Cardiac muscle cell (in vitro differentiated cells and primary cell): ENCODE measurements at regions not wholly inside any gene's neighbourhood (a gene's known extent, or its start where the extent isn't known, plus 50 kb on each side); places are given as distances from the start of the nearest gene placed in this dataset.

Experiments
- DNase-seq, 2 donors: peaks; one replicate each; pipeline versions ENCODE4 v3.0.0 to v3.0.0-alpha.2; 2010 to 2017; ENCODE audit warnings: low read depth in 1 of 2, low spot score in 1 of 2
- H3K27ac ChIP-seq: fragments of 200-600 bp; sonication (generic); 2 replicates; pipeline ENCODE4 v1.5.1; 2016
- H3K27me3 ChIP-seq: fragments of 200-600 bp; sonication (generic); 2 replicates; pipeline ENCODE4 v1.6.0; 2016; ENCODE audit warnings: control low read depth
- H3K36me3 ChIP-seq: fragments of 200-600 bp; sonication (generic); 2 replicates; pipeline ENCODE4 v1.5.1; 2016; ENCODE audit warnings: control low read depth
- H3K4me1 ChIP-seq: fragments of 200-600 bp; sonication (generic); 2 replicates; pipeline ENCODE4 v1.8.1; 2017; ENCODE audit warnings: low read depth, mild to moderate bottlenecking, mixed run types
- H3K4me3 ChIP-seq: fragments of 200-600 bp; sonication (generic); 2 replicates; pipeline ENCODE4 v1.5.1; 2016; ENCODE audit warnings: mild to moderate bottlenecking
- H3K9me3 ChIP-seq: fragments of 200-600 bp; sonication (generic); 2 replicates; pipeline ENCODE4 v1.5.1; 2017; ENCODE audit warnings: low read depth, mild to moderate bottlenecking, control low read depth
- CTCF ChIP-seq: IDR thresholded peaks from 2 replicates; pipeline ENCODE4 v1.5.1; 2012; ENCODE audit warnings: low read depth, mild to moderate bottlenecking, low read length

- Histone ChIP-seq H3K9me3 (no peaks in the 10 kb centered on the region), H3K27me3 (no peaks in the 10 kb centered on the region), H3K4me3 (no peak overlapping the region), H3K27ac (no peak overlapping the region), H3K4me1 (no peaks in the 10 kb centered on the region), H3K36me3 (no peaks in the 10 kb centered on the region)
- no peak for DNase-seq
- no peak for TF ChIP-seq CTCF
These were observed 211.6 kb upstream of the CDH12 start for GRCh38 chr5:23064710-23065109.

DNA sequence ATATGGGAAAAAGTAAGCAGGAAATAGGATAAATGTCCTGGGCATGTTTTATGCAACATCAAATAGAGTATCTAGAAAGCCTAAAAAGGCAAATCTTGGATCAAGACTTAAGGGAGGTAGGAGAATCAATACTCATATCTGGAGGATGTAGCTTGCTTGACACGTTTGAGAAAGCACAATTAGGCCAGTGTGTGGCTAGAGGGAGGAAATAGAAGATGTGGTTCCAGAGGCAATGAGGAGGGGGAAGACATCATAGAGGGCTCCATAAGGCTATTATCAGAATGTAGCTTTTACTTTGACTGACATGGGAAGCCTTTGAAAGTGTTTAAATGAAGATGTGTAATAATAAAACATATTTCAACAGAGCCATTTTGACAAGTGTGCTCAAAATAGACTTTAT, 200.7 kb upstream of the CDH12 start:
- no peaks in the 10 kb centered on the region for H3K36me3 ChIP-seq
- DNase-seq = no peak
- no peak for TF ChIP-seq CTCF

GRCh38 chr5:23042226-23042625, 189.1 kb upstream of the CDH12 start:
- Histone ChIP-seq H3K4me3 (no peak overlapping the region), H3K36me3 (no peaks in the 10 kb centered on the region), H3K4me1 (no peaks in the 10 kb centered on the region), H3K27ac (no peak overlapping the region), H3K9me3 (no peaks in the 10 kb centered on the region), H3K27me3 (no peaks in the 10 kb centered on the region)
- no peak for TF ChIP-seq CTCF
- DNase-seq = no peak

More for the DNA sequence above, 200.7 kb upstream of the CDH12 start:
- no peak overlapping the region for H3K4me3 ChIP-seq
- H3K27ac ChIP-seq = no peak overlapping the region
- H3K9me3 ChIP-seq = no peaks in the 10 kb centered on the region
- H3K4me1 ChIP-seq = no peaks in the 10 kb centered on the region
- H3K27me3 ChIP-seq = no peaks in the 10 kb centered on the region

GRCh38 chr5:23035555-23036090, 182.5 kb upstream of the CDH12 start:
- Histone ChIP-seq H3K9me3 (no peaks in the 10 kb centered on the region), H3K27me3 (no peaks in the 10 kb centered on the region), H3K36me3 (no peaks in the 10 kb centered on the region), H3K27ac (no peak overlapping the region), H3K4me1 (no peaks in the 10 kb centered on the region), H3K4me3 (no peak overlapping the region)
- no peak for DNase-seq
- no peak for TF ChIP-seq CTCF

GRCh38 chr5:23033864-23034263, 180.7 kb upstream of the CDH12 start:
- Histone ChIP-seq H3K36me3 (no peaks in the 10 kb centered on the region), H3K27ac (no peak overlapping the region), H3K4me3 (no peak overlapping the region), H3K4me1 (no peaks in the 10 kb centered on the region), H3K27me3 (no peaks in the 10 kb centered on the region), H3K9me3 (no peaks in the 10 kb centered on the region)
- TF ChIP-seq CTCF = no peak
- no peak for DNase-seq

DNA sequence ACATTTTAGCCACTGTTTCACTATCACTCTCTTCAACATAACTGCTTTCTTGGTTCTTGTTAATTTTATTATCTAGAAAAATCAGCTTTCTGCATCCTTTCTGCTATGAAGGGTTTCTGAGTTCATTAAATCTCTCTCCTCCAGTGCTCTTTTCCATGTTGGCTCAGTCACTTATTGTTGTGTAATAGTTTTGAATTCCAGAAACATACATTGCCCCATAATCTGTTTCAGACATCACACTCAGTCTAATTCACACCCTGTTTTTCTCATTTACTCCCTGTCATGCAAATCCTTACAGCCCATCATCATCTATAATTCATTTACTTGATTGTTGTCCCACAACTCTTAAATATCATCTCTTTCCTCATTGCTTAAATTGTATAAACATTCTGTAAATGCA, 176.1 kb upstream of the CDH12 start:
- Histone ChIP-seq H3K27me3 (no peaks in the 10 kb centered on the region), H3K4me1 (no peaks in the 10 kb centered on the region), H3K36me3 (no peaks in the 10 kb centered on the region), H3K9me3 (no peaks in the 10 kb centered on the region), H3K27ac (no peak overlapping the region), H3K4me3 (no peak overlapping the region)
- TF ChIP-seq CTCF = no peak
- no peak for DNase-seq
